Mesenchymal stem cell (in vitro differentiated cells and primary cell): ENCODE measurements at regions not wholly inside any gene's neighbourhood (a gene's known extent, or its start where the extent isn't known, plus 50 kb on each side); places are given as distances from the start of the nearest gene placed in this dataset.

ENCODE experiments used
- DNase-seq: peaks from one replicate; pipeline ENCODE4 v3.0.0-alpha.2; 2013
- H2AFZ ChIP-seq: one replicate; pipeline ENCODE4 v1.6.1; 2013; ENCODE audit warnings: low read depth, mild to moderate bottlenecking, control low read depth, inconsistent platforms, low read length, moderate library complexity
- H2AK5ac ChIP-seq: 2 replicates; pipeline ENCODE4 v1.6.1; 2013; ENCODE audit warnings: low read length, moderate library complexity, mild to moderate bottlenecking, inconsistent platforms; ENCODE audit not compliant: severe bottlenecking
- H2BK120ac ChIP-seq: one replicate; pipeline ENCODE4 v1.6.1; 2013; ENCODE audit warnings: low read depth, mild to moderate bottlenecking, inconsistent platforms, low read length, moderate library complexity
- H2BK12ac ChIP-seq, 2 experiments: one replicate each; pipeline ENCODE4 v1.6.1; 2013; ENCODE audit warnings: inconsistent platforms in 2 of 2, low read length in 2 of 2, mild to moderate bottlenecking in 2 of 2, moderate library complexity in 2 of 2, control low read depth in 1 of 2
- H2BK15ac ChIP-seq: one replicate; pipeline ENCODE4 v1.6.1; 2013; ENCODE audit warnings: mild to moderate bottlenecking, low read depth, inconsistent platforms; ENCODE audit not compliant: poor library complexity, severe bottlenecking
- H2BK5ac ChIP-seq: 2 replicates; pipeline ENCODE4 v1.6.1; 2013; ENCODE audit warnings: low read depth, mild to moderate bottlenecking, low read length, control low read depth, inconsistent platforms; ENCODE audit not compliant: poor library complexity, severe bottlenecking
- H3K14ac ChIP-seq, 2 experiments: one replicate each; pipeline ENCODE4 v1.6.1; 2013; ENCODE audit warnings: inconsistent platforms in 2 of 2, low read length in 2 of 2, control low read depth in 1 of 2, mild to moderate bottlenecking in 1 of 2, moderate library complexity in 1 of 2
- H3K18ac ChIP-seq, 2 experiments: one replicate each; pipeline ENCODE4 v1.6.1; 2013; ENCODE audit warnings: inconsistent platforms in 2 of 2, low read length in 2 of 2, control low read depth in 1 of 2, low read depth in 1 of 2, mild to moderate bottlenecking in 1 of 2
- H3K23ac ChIP-seq, 2 experiments: one replicate each; pipeline ENCODE4 v1.6.1; 2013; ENCODE audit warnings: inconsistent platforms in 2 of 2, low read length in 2 of 2, mild to moderate bottlenecking in 2 of 2, moderate library complexity in 2 of 2, control low read depth in 1 of 2
- H3K27ac ChIP-seq: 2 replicates; pipeline ENCODE4 v1.5.1; 2013; ENCODE audit warnings: mild to moderate bottlenecking, moderate library complexity, low read length, control low read depth, inconsistent platforms; ENCODE audit not compliant: poor library complexity, severe bottlenecking
- H3K27me3 ChIP-seq, 2 experiments: 2 replicates each; pipeline versions ENCODE4 v1.6.1 to v1.7.0; 2013; ENCODE audit warnings: low read length in 2 of 2, mild to moderate bottlenecking in 2 of 2, moderate library complexity in 2 of 2, control low read depth in 1 of 2, inconsistent platforms in 1 of 2; ENCODE audit not compliant: control insufficient read depth in 1 of 2, insufficient read depth in 1 of 2
- H3K36me3 ChIP-seq, 2 experiments: 2 replicates each; pipeline versions ENCODE4 v1.6.1 to v1.7.0; 2013; ENCODE audit warnings: low read length in 2 of 2, control low read depth in 1 of 2, inconsistent platforms in 1 of 2, low read depth in 1 of 2, mild to moderate bottlenecking in 1 of 2; ENCODE audit not compliant: insufficient read depth in 2 of 2, control insufficient read depth in 1 of 2
- H3K4ac ChIP-seq, 2 experiments: one replicate each; pipeline ENCODE4 v1.6.1; 2013; ENCODE audit warnings: inconsistent platforms in 2 of 2, low read length in 2 of 2, mild to moderate bottlenecking in 2 of 2, moderate library complexity in 2 of 2, control low read depth in 1 of 2, low read depth in 1 of 2
- H3K4me1 ChIP-seq: 2 replicates; pipeline ENCODE4 v1.6.1; 2013; ENCODE audit warnings: low read depth, low read length, control low read depth; ENCODE audit not compliant: control insufficient read depth, insufficient read depth
- H3K4me2 ChIP-seq: 2 replicates; pipeline ENCODE4 v1.6.1; 2013; ENCODE audit warnings: low read length, mild to moderate bottlenecking, inconsistent platforms; ENCODE audit not compliant: poor library complexity, severe bottlenecking
- H3K4me3 ChIP-seq, 2 experiments: 2 replicates each; pipeline versions ENCODE4 v1.5.1 to v1.7.0; 2013; ENCODE audit warnings: low read length in 2 of 2, mild to moderate bottlenecking in 2 of 2, control low read depth in 1 of 2, low read depth in 1 of 2; ENCODE audit not compliant: insufficient read depth in 1 of 2
- H3K79me1 ChIP-seq: replicated peaks from 2 replicates; pipeline ENCODE4 v1.6.1; 2013; ENCODE audit warnings: mild to moderate bottlenecking, control low read depth, low read length, inconsistent platforms; ENCODE audit not compliant: poor library complexity, severe bottlenecking
- H3K9ac ChIP-seq: 2 replicates; pipeline ENCODE4 v1.7.0; 2013; ENCODE audit warnings: mild to moderate bottlenecking, low read length, moderate library complexity
- H3K9me3 ChIP-seq: 2 replicates; pipeline ENCODE4 v1.7.0; 2013; ENCODE audit warnings: mild to moderate bottlenecking, low read length; ENCODE audit not compliant: control insufficient read depth
- H4K8ac ChIP-seq: one replicate; pipeline ENCODE4 v1.6.1; 2013; ENCODE audit warnings: inconsistent platforms, mild to moderate bottlenecking, low read length, moderate library complexity
- H4K91ac ChIP-seq: one replicate; pipeline ENCODE4 v1.6.1; 2013; ENCODE audit warnings: mild to moderate bottlenecking, low read length, inconsistent platforms
- WGBS: methylation state at CpG from one replicate; pipeline ENCODE4 v1.1.7; 2013; ENCODE audit warnings: mixed read lengths; 5-methylcytosine and 5-hydroxymethylcytosine counted together

DNA sequence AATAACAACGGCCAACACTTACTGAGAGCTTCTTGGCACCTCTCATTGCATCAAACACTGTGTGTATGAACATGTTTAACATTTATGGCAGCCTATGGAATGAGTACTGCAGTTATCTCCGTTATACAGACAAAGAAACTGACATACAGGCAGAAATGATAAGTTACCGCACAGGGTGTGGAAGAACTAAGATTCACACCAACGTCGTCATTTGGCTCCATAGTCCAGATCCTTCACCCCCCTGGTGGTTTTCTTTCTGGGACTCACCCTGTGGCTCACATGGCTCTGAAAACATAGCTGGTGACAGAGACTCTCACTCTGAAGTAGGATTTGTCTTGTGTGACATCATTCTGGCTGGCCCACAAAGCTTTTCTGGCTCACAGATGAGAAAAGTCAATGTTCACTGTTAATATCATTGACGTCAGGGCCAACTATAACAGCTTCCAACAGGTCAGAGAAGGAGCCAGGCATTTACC, 230.1 kb downstream of the DLEU7 start:
- H2BK12ac ChIP-seq, result no peak overlapping the region
- H3K36me3 ChIP-seq, result no peaks in the 10 kb centered on the region
- H3K9me3 ChIP-seq, result no peaks in the 10 kb centered on the region
- 93% methylated on average over 4 of the region's 6 CpGs for WGBS
- no peak overlapping the region for H2BK120ac ChIP-seq
- no peak overlapping the region for H2AFZ ChIP-seq
- H3K23ac ChIP-seq, result no peak overlapping the region
- H3K4me3 ChIP-seq, result no peak overlapping the region
- H4K91ac ChIP-seq, result no peak overlapping the region
- H3K27ac ChIP-seq, result no peak overlapping the region
- no peak overlapping the region for H2BK15ac ChIP-seq
- no peaks in the 10 kb centered on the region for H3K79me1 ChIP-seq
- no peak for DNase-seq
- H3K9ac ChIP-seq, result peak overlapping the region; percentile 40
- no peak overlapping the region for H3K4ac ChIP-seq
- H3K18ac ChIP-seq, result no peak overlapping the region
- H4K8ac ChIP-seq, result no peak overlapping the region
- H2BK5ac ChIP-seq, result no peak overlapping the region
- H3K4me2 ChIP-seq, result no peak overlapping the region
- H2AK5ac ChIP-seq, result no peak overlapping the region
- no peak overlapping the region for H3K14ac ChIP-seq
- H3K27me3 ChIP-seq, result peaks cover 0 to 24% of the 10 kb centered on the region in 2 experiments
- peaks cover 3% of the 10 kb centered on the region for H3K4me1 ChIP-seq

DNA sequence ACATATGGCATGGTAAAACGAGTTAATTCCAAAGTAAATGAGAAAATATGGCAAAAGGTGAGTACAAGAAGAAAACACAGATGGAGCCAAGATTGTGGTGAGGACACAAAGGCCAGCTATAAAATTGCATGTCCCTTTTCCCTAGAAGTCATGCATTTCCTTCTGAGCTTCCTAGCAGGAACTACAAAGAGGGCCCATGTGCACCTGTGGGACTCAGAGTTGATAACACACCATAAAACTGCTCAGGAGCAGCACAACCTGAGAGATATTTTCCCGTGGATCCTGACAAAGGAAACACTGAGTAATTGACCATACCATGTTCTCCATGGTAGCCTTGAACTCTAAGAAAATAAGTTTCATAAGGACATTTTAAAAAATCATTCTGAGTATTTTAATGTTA, 228.3 kb downstream of the DLEU7 start:
- H3K36me3 ChIP-seq, result no peaks in the 10 kb centered on the region
- H3K27ac ChIP-seq, result no peak overlapping the region
- no peaks in the 10 kb centered on the region for H3K9me3 ChIP-seq
- no peak overlapping the region for H2BK15ac ChIP-seq
- DNase-seq, result no peak
- H3K18ac ChIP-seq, result no peak overlapping the region
- peaks cover 0 to 10% of the 10 kb centered on the region in 2 experiments for H3K27me3 ChIP-seq
- no peak overlapping the region for H4K8ac ChIP-seq
- H2BK120ac ChIP-seq, result no peak overlapping the region
- H2BK12ac ChIP-seq, result no peak overlapping the region
- peaks cover 3% of the 10 kb centered on the region for H3K4me1 ChIP-seq
- H3K79me1 ChIP-seq, result no peaks in the 10 kb centered on the region
- H3K9ac ChIP-seq, result no peak overlapping the region
- no peak overlapping the region for H4K91ac ChIP-seq
- no peak overlapping the region for H2BK5ac ChIP-seq
- 87% methylated on average over 1 of the region's 2 CpGs for WGBS
- H2AFZ ChIP-seq, result no peak overlapping the region
- no peak overlapping the region for H3K23ac ChIP-seq
- H3K4me2 ChIP-seq, result no peak overlapping the region
- no peak overlapping the region for H3K4me3 ChIP-seq
- no peak overlapping the region for H3K14ac ChIP-seq
- no peak overlapping the region for H2AK5ac ChIP-seq
- H3K4ac ChIP-seq, result no peak overlapping the region

DNA sequence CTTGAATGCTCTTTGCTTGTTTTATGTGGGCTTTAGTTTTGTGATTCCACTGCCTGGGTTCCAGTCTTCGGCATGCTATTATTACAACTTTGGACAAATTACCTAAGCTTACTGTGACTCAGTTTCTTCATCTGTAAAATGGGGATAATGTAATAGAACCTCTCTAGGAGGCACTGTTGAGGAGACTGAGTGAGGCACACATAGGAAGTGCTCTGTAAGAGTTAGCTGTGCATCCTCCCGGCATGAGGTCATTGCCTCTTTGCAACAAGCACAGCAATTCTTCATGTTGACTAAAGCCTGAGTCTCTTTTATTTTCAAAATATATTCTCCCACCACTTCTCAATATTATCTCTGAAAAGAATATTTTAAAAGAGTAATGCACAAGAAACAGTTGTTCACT, 227.4 kb downstream of the DLEU7 start:
- Histone ChIP-seq H2BK15ac (no peak overlapping the region), H3K4me3 (no peak overlapping the region), H3K4ac (no peak overlapping the region), H2AK5ac (no peak overlapping the region), H3K23ac (no peak overlapping the region), H2BK12ac (no peak overlapping the region), H2BK5ac (no peak overlapping the region), H3K27ac (no peak overlapping the region), H4K91ac (no peak overlapping the region), H2BK120ac (no peak overlapping the region), H3K18ac (no peak overlapping the region), H3K4me2 (no peak overlapping the region), H3K14ac (no peak overlapping the region), H3K4me1 (peaks cover 3% of the 10 kb centered on the region), H3K36me3 (no peaks in the 10 kb centered on the region), H3K27me3 (peaks cover 0 to 7% of the 10 kb centered on the region in 2 experiments), H4K8ac (no peak overlapping the region), H3K79me1 (no peaks in the 10 kb centered on the region), H3K9ac (peak overlapping the region; percentile 68), H3K9me3 (no peaks in the 10 kb centered on the region), H2AFZ (no peak overlapping the region)
- no CpG with 5 or more reads among the region's 2 CpGs for WGBS
- DNase-seq, result peak; percentile 23

DNA sequence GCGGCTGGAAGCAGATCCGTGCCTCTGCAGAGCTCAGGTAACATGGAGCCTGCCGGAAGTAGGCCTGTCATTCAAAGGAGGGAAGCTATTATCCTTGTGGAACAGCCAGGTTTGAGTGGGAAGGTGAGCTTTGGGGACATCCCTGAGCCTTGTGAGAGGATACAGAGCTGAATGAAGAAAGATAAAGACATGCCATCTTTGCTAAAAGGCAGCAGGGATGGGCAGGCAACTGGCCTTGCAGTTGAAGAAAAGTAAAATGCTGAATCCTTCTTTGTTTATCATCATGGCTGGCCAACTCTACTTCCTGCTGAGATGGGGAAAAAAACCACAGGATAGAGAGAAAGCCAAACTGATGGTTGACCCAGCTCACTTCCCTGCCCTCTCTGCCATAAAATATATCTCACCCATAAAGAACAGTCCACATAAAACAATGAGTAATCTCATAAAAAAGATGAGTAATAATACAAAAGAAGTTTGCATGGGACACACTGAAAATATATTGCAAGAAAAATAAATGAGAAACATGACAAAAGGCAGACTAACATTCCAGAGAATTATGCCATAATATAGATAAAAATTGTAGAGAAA, 226.3 kb downstream of the DLEU7 start:
- no peak overlapping the region for H2BK5ac ChIP-seq
- H3K9me3 ChIP-seq, result no peaks in the 10 kb centered on the region
- H3K27ac ChIP-seq, result peak overlapping the region; percentile 58
- H3K9ac ChIP-seq, result peak overlapping the region; percentile 68
- peak overlapping the region; percentile 82 for H4K8ac ChIP-seq
- no peak overlapping the region for H3K4me2 ChIP-seq
- no peak overlapping the region for H3K4ac ChIP-seq
- peak overlapping the region in 1 of 2 experiments; percentile 11 for H3K14ac ChIP-seq
- peak overlapping the region; percentile 43 for H2AK5ac ChIP-seq
- peak; percentile 29 for DNase-seq
- H3K4me3 ChIP-seq, result no peak overlapping the region
- H3K36me3 ChIP-seq, result no peaks in the 10 kb centered on the region
- peak overlapping the region; percentile 16 to 83 for H3K18ac ChIP-seq
- no peaks in the 10 kb centered on the region for H3K79me1 ChIP-seq
- H4K91ac ChIP-seq, result no peak overlapping the region
- peaks cover 0 to 4% of the 10 kb centered on the region in 2 experiments for H3K27me3 ChIP-seq
- H2BK12ac ChIP-seq, result peak overlapping the region; percentile 7 to 92
- 87% methylated on average over 3 of the region's 3 CpGs for WGBS
- H2AFZ ChIP-seq, result peak overlapping the region; percentile 18
- no peak overlapping the region for H2BK120ac ChIP-seq
- H3K23ac ChIP-seq, result no peak overlapping the region
- H2BK15ac ChIP-seq, result no peak overlapping the region
- H3K4me1 ChIP-seq, result peaks cover 3% of the 10 kb centered on the region
